SK-N-SH (cell line): ENCODE measurements at regions not wholly inside any gene's neighbourhood (a gene's known extent, or its start where the extent isn't known, plus 50 kb on each side); places are given as distances from the start of the nearest gene placed in this dataset.

Experiments used
- CTCF ChIA-PET: fragments of 300-600, 350-600 bp; formaldehyde crosslinking; extraction: SDS; loops from one replicate; lab custom pipeline; 2021; lab: Yijun Ruan, JAX
- POLR2A ChIA-PET: fragments of 350-600 bp; sonication (Branson Sonifier 250); formaldehyde crosslinking; extraction: SDS; loops from one replicate; lab custom pipeline; 2020; ENCODE audit warnings: antibody characterized with exemption, inconsistent platforms; lab: Yijun Ruan, JAX
- DNase-seq: peaks from one replicate; pipeline ENCODE4 v3.0.0; 2012
- H2AFZ ChIP-seq: fragments of 200-600 bp; sonication (generic); 2 replicates; pipeline ENCODE4 v1.8.1; 2016; ENCODE audit warnings: antibody characterized with exemption, mild to moderate bottlenecking, low read depth
- H3F3A ChIP-seq: fragments of 200-600 bp; sonication (generic); replicated peaks from 2 replicates; pipeline ENCODE3; 2016; ENCODE audit warnings: antibody characterized with exemption, mild to moderate bottlenecking; ENCODE audit not compliant: insufficient read depth
- H3K27ac ChIP-seq, 2 experiments: fragments of 200-500 bp in 1 of 2; fragments of 200-600 bp in 1 of 2; sonication (Bioruptor generic) in 1 of 2; sonication (generic), shearing (Covaris generic) in 1 of 2; 2 replicates each; pipeline versions ENCODE4 v1.5.1 to v1.6.1; 2014 to 2016; ENCODE audit warnings: low read depth in 2 of 2, inconsistent platforms in 1 of 2, low read length in 1 of 2, mild to moderate bottlenecking in 1 of 2, mixed read lengths in 1 of 2
- H3K27me3 ChIP-seq: fragments of 200-600 bp; sonication (generic), shearing (Covaris generic); 2 replicates; pipeline ENCODE4 v1.6.1; 2016; ENCODE audit warnings: mixed run types; ENCODE audit not compliant: insufficient read depth
- H3K36me3 ChIP-seq, 2 experiments: fragments of 200-500 bp in 1 of 2; fragments of 200-600 bp in 1 of 2; sonication (Bioruptor generic) in 1 of 2; sonication (generic) in 1 of 2; replicated peaks in 1 of 2; 2 replicates each; pipeline versions ENCODE3 to v1.5.1; 2014 to 2016; ENCODE audit warnings: low read length in 1 of 2, mild to moderate bottlenecking in 1 of 2; ENCODE audit not compliant: insufficient read depth in 2 of 2, control insufficient read depth in 1 of 2
- H3K4me1 ChIP-seq, 2 experiments: fragments of 200-500 bp in 1 of 2; fragments of 200-600 bp in 1 of 2; sonication (Bioruptor generic) in 1 of 2; sonication (generic), shearing (Covaris generic) in 1 of 2; 2 replicates each; pipeline versions ENCODE4 v1.5.1 to v1.6.1; 2014 to 2016; ENCODE audit warnings: low read depth in 1 of 2, low read length in 1 of 2, mixed run types in 1 of 2; ENCODE audit not compliant: insufficient read depth in 2 of 2, control insufficient read depth in 1 of 2
- H3K4me2 ChIP-seq: fragments of 200-600 bp; sonication (generic), shearing (Covaris generic); 2 replicates; pipeline ENCODE4 v1.6.1; 2017; ENCODE audit warnings: mixed run types
- H3K4me3 ChIP-seq, 2 experiments: fragments of 200-500 bp in 1 of 2; fragments of 200-600 bp in 1 of 2; sonication (Bioruptor generic) in 1 of 2; sonication (generic), shearing (Covaris generic) in 1 of 2; 2 replicates each; pipeline versions ENCODE4 v1.5.1 to v1.8.1; 2014 to 2016; ENCODE audit warnings: low read depth in 2 of 2, inconsistent platforms in 1 of 2, low read length in 1 of 2, mild to moderate bottlenecking in 1 of 2, mixed read lengths in 1 of 2, moderate library complexity in 1 of 2
- H3K79me2 ChIP-seq: fragments of 200-600 bp; sonication (generic); 2 replicates; pipeline ENCODE4 v1.8.1; 2017; ENCODE audit warnings: mild to moderate bottlenecking; ENCODE audit not compliant: insufficient read depth
- H3K9ac ChIP-seq: fragments of 200-600 bp; sonication (generic); 2 replicates; pipeline ENCODE4 v1.6.1; 2017; ENCODE audit warnings: mixed run types
- H3K9me2 ChIP-seq: fragments of 200-600 bp; sonication (generic); 2 replicates; pipeline ENCODE4 v1.6.1; 2017; ENCODE audit warnings: mixed run types
- H3K9me3 ChIP-seq: fragments of 200-600 bp; sonication (generic); 2 replicates; pipeline ENCODE4 v1.6.1; 2017; ENCODE audit warnings: mixed run types, mild to moderate bottlenecking, moderate library complexity
- H4K20me1 ChIP-seq: fragments of 200-600 bp; sonication (generic); 2 replicates; pipeline ENCODE4 v1.6.1; 2017; ENCODE audit warnings: mild to moderate bottlenecking, mixed run types; ENCODE audit not compliant: insufficient read depth
- CHD2 ChIP-seq: fragments of 150-350 bp; IDR thresholded peaks from 2 replicates; pipeline ENCODE4 v1.6.1; 2018; ENCODE audit warnings: low read length; ENCODE audit not compliant: partially characterized antibody
- EP300 ChIP-seq, 2 experiments: IDR thresholded peaks; 2 replicates each; pipeline versions ENCODE4 v1.4.0 to v1.6.1; 2012; ENCODE audit warnings: borderline replicate concordance in 1 of 2, low read depth in 1 of 2, low read length in 1 of 2
- EZH2phosphoT487 ChIP-seq: fragments of 200-600 bp; sonication (generic); IDR thresholded peaks from 2 replicates; pipeline ENCODE4 v1.6.1; 2017; ENCODE audit warnings: low read depth, mixed run types, mild to moderate bottlenecking, antibody characterized with exemption, moderate library complexity, borderline replicate concordance
- GABPA ChIP-seq: IDR thresholded peaks from 2 replicates; pipeline ENCODE4 v1.4.0; 2012; ENCODE audit warnings: low read depth, mild to moderate bottlenecking
- MEF2A ChIP-seq: IDR thresholded peaks from 2 replicates; pipeline ENCODE4 v1.4.0; 2012; ENCODE audit warnings: low read depth, borderline replicate concordance
- MXI1 ChIP-seq: IDR thresholded peaks from 2 replicates; pipeline ENCODE4 v1.6.1; 2012; ENCODE audit warnings: mild to moderate bottlenecking, low read depth, low read length, improper control_type of control experiment
- NFIC ChIP-seq: IDR thresholded peaks from 2 replicates; pipeline ENCODE4 v1.4.0; 2012; ENCODE audit warnings: borderline replicate concordance
- NRF1 ChIP-seq: IDR thresholded peaks from 2 replicates; pipeline ENCODE4 v1.6.1; 2012; ENCODE audit warnings: low read depth, mild to moderate bottlenecking, low read length
- RAD21 ChIP-seq: IDR thresholded peaks from 2 replicates; pipeline ENCODE4 v1.6.1; 2012; ENCODE audit warnings: mild to moderate bottlenecking, low read length
- RFX5 ChIP-seq: IDR thresholded peaks from 2 replicates; pipeline ENCODE4 v1.6.1; 2012; ENCODE audit warnings: mild to moderate bottlenecking, improper control_type of control experiment, low read length
- RXRA ChIP-seq: IDR thresholded peaks from 2 replicates; pipeline ENCODE4 v1.4.0; 2012; ENCODE audit warnings: low read depth, mild to moderate bottlenecking, borderline replicate concordance
- SMC3 ChIP-seq: IDR thresholded peaks from 2 replicates; pipeline ENCODE4 v1.6.1; 2012; ENCODE audit warnings: low read depth, low read length, improper control_type of control experiment
- TAF1 ChIP-seq: IDR thresholded peaks from 2 replicates; pipeline ENCODE4 v1.6.1; 2012; ENCODE audit warnings: low read depth, mild to moderate bottlenecking, low read length, moderate library complexity, borderline replicate concordance
- YY1 ChIP-seq: IDR thresholded peaks from 2 replicates; pipeline ENCODE4 v1.4.0; 2012; ENCODE audit warnings: low read depth, mild to moderate bottlenecking
- WGBS: methylation state at CpG from one replicate; pipeline ENCODE4 v1.1.6; 2017; ENCODE audit warnings: low lambda C conversion rate; 5-methylcytosine and 5-hydroxymethylcytosine counted together
- TF ChIP-seq, protein P1 (sequence below): IDR thresholded peaks from 2 replicates; pipeline ENCODE4 v1.4.0; 2012; ENCODE audit warnings: low read depth, borderline replicate concordance
- TF ChIP-seq, protein P2 (sequence below): fragments of 200-600 bp; sonication (generic); IDR thresholded peaks from 2 replicates; pipeline ENCODE4 v1.6.1; 2017; ENCODE audit warnings: antibody characterized with exemption, mild to moderate bottlenecking, moderate library complexity
- TF ChIP-seq, protein P3 (sequence below): IDR thresholded peaks from 2 replicates; pipeline ENCODE4; 2012
- TF ChIP-seq, protein P4 (sequence below): IDR thresholded peaks from 2 replicates; pipeline ENCODE4 v1.6.1; 2012; ENCODE audit warnings: mild to moderate bottlenecking, low read depth, low read length, moderate library complexity

DNA sequence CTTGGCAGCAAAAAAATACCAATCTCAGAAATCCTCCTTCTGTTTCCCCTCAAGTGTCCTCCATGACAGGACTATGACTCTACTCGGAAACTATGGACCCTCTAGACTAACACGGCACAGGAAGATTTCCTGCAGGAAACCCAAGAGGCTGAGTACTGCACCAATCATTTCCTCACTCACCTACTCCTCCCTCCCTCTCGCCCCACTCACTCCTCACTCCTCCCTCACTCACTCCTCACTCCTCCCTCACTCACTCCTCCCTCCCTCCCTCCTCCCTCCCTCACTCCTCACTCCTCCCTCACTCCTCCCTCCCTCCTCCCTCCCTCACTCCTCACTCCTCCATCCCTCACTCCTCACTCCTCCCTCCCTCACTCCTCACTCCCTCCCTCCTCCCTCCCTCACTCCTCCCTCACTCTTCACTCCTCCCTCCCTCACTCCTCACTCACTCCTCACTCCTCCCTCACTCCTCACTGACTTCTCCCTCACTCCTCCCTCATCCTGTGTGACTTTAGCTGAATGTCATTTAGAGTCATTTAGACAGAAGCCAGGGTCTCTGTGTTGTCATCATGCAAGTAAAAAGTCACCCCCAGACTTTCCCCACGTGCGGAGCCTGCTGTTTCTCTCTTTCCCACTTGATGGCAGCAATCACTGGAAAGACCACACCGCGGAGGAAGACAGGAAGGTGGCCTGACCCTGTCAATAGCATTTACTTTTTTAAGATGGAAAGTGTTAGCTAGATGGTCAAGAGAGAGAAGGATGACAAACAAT, 226.8 kb upstream of the PDE10A start:
- Histone ChIP-seq H3K9ac (no peak overlapping the region), H3K4me1 (no peaks in the 10 kb centered on the region), H3K9me3 (no peaks in the 10 kb centered on the region), H3F3A (no peaks in the 10 kb centered on the region), H3K4me2 (no peak overlapping the region), H3K36me3 (no peaks in the 10 kb centered on the region), H4K20me1 (no peaks in the 10 kb centered on the region), H2AFZ (no peak overlapping the region), H3K27me3 (no peaks in the 10 kb centered on the region), H3K9me2 (no peaks in the 10 kb centered on the region), H3K79me2 (no peaks in the 10 kb centered on the region), H3K4me3 (no peak overlapping the region), H3K27ac (no peak overlapping the region)
- CTCF ChIA-PET = interaction anchor here (0.5 to 9.0 kb wide), 34 partner anchors 8 to 450 kb away, joined by 3 to 264 read pairs (median 4); no protein-coding TSS in a partner anchor
- POLR2A ChIA-PET = no interaction called here
- TF ChIP-seq RXRA (no peak), RAD21 (peak; percentile 80), GABPA (no peak), RFX5 (no peak), CHD2 (no peak), SMC3 (peak; percentile 52; the same call in 1 of the 2 replicates)
- WGBS = 32% methylated on average over 7 of the region's 7 CpGs
- DNase-seq = peak; percentile 65

DNA sequence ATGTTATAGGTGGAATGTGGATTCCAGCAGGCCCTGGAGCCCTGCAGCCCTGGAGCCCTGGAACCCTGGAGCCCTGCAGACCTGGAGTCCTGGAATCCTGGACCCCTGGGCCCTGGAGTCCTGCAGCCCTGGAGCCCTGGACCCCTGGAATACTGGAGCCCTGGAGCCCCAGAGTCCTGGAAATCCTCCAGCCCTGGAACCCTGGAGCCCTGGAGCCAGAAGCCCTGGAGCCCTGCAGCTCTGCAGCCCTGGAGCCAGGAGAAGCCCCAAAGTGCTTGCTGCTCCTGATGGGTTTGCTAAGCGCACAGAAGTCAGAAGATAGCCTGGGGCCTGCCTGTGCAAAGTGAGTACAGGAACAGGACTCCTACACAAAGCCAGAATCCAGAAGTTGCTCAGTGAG, 223.1 kb upstream of the PDE10A start:
- H3K9me3 ChIP-seq = no peaks in the 10 kb centered on the region
- no peak overlapping the region for H3K9ac ChIP-seq
- ChIA-PET POLR2A (no interaction called here), CTCF (interaction anchor here (1.7 to 12.6 kb wide), 4 partner anchors 10 to 238 kb away, joined by 4 to 341 read pairs (median 9); no protein-coding TSS in a partner anchor)
- WGBS = 30% methylated on average over 1 of the region's 1 CpG
- H3K4me1 ChIP-seq = peaks cover 0 to 3% of the 10 kb centered on the region in 2 experiments; a peak in 1 of 4 replicates
- no peaks in the 10 kb centered on the region for H3K27me3 ChIP-seq
- H3F3A ChIP-seq = no peaks in the 10 kb centered on the region
- H3K79me2 ChIP-seq = no peaks in the 10 kb centered on the region
- no peak overlapping the region for H3K4me3 ChIP-seq
- H3K27ac ChIP-seq = no peak overlapping the region
- no peak overlapping the region for H2AFZ ChIP-seq
- no peaks in the 10 kb centered on the region for H3K9me2 ChIP-seq
- no peaks in the 10 kb centered on the region for H3K36me3 ChIP-seq
- H4K20me1 ChIP-seq = no peaks in the 10 kb centered on the region
- H3K4me2 ChIP-seq = no peak overlapping the region
- no peak for DNase-seq
- no peak for TF ChIP-seq TAF1
- TF ChIP-seq, protein P1, sequence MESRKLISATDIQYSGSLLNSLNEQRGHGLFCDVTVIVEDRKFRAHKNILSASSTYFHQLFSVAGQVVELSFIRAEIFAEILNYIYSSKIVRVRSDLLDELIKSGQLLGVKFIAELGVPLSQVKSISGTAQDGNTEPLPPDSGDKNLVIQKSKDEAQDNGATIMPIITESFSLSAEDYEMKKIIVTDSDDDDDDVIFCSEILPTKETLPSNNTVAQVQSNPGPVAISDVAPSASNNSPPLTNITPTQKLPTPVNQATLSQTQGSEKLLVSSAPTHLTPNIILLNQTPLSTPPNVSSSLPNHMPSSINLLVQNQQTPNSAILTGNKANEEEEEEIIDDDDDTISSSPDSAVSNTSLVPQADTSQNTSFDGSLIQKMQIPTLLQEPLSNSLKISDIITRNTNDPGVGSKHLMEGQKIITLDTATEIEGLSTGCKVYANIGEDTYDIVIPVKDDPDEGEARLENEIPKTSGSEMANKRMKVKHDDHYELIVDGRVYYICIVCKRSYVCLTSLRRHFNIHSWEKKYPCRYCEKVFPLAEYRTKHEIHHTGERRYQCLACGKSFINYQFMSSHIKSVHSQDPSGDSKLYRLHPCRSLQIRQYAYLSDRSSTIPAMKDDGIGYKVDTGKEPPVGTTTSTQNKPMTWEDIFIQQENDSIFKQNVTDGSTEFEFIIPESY = no peak
- TF ChIP-seq NRF1 = no peak
- TF ChIP-seq, protein P2, sequence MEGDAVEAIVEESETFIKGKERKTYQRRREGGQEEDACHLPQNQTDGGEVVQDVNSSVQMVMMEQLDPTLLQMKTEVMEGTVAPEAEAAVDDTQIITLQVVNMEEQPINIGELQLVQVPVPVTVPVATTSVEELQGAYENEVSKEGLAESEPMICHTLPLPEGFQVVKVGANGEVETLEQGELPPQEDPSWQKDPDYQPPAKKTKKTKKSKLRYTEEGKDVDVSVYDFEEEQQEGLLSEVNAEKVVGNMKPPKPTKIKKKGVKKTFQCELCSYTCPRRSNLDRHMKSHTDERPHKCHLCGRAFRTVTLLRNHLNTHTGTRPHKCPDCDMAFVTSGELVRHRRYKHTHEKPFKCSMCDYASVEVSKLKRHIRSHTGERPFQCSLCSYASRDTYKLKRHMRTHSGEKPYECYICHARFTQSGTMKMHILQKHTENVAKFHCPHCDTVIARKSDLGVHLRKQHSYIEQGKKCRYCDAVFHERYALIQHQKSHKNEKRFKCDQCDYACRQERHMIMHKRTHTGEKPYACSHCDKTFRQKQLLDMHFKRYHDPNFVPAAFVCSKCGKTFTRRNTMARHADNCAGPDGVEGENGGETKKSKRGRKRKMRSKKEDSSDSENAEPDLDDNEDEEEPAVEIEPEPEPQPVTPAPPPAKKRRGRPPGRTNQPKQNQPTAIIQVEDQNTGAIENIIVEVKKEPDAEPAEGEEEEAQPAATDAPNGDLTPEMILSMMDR = no peak
- TF ChIP-seq NFIC = no peak
- TF ChIP-seq MXI1 = no peak
- no peak for TF ChIP-seq YY1
- no peak for TF ChIP-seq CHD2
- TF ChIP-seq EP300 (IDR thresholded peaks at IDR 0.05; ENCODE audit: borderline replicate concordance in 1 of 2, low read depth in 1 of 2, low read length in 1 of 2) = no peak
- TF ChIP-seq, protein P3, sequence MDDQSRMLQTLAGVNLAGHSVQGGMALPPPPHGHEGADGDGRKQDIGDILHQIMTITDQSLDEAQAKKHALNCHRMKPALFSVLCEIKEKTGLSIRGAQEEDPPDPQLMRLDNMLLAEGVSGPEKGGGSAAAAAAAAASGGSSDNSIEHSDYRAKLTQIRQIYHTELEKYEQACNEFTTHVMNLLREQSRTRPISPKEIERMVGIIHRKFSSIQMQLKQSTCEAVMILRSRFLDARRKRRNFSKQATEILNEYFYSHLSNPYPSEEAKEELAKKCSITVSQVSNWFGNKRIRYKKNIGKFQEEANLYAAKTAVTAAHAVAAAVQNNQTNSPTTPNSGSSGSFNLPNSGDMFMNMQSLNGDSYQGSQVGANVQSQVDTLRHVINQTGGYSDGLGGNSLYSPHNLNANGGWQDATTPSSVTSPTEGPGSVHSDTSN = no peak
- no peak for TF ChIP-seq RXRA
- TF ChIP-seq RAD21 = no peak
- no peak for TF ChIP-seq EZH2phosphoT487
- TF ChIP-seq, protein P4, sequence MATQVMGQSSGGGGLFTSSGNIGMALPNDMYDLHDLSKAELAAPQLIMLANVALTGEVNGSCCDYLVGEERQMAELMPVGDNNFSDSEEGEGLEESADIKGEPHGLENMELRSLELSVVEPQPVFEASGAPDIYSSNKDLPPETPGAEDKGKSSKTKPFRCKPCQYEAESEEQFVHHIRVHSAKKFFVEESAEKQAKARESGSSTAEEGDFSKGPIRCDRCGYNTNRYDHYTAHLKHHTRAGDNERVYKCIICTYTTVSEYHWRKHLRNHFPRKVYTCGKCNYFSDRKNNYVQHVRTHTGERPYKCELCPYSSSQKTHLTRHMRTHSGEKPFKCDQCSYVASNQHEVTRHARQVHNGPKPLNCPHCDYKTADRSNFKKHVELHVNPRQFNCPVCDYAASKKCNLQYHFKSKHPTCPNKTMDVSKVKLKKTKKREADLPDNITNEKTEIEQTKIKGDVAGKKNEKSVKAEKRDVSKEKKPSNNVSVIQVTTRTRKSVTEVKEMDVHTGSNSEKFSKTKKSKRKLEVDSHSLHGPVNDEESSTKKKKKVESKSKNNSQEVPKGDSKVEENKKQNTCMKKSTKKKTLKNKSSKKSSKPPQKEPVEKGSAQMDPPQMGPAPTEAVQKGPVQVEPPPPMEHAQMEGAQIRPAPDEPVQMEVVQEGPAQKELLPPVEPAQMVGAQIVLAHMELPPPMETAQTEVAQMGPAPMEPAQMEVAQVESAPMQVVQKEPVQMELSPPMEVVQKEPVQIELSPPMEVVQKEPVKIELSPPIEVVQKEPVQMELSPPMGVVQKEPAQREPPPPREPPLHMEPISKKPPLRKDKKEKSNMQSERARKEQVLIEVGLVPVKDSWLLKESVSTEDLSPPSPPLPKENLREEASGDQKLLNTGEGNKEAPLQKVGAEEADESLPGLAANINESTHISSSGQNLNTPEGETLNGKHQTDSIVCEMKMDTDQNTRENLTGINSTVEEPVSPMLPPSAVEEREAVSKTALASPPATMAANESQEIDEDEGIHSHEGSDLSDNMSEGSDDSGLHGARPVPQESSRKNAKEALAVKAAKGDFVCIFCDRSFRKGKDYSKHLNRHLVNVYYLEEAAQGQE = no peak
- no peak for TF ChIP-seq MEF2A
